ENCODE measurements at regions not wholly inside any gene's neighbourhood (a gene's known extent, or its start where the extent isn't known, plus 50 kb on each side); places are given as distances from the start of the nearest gene placed in this dataset.

- no peak for DNase-seq
These were observed 290.8 kb upstream of the SLCO3A1 start for GRCh38 chr15:91562698-91563097.

GRCh38 chr15:91564631-91565030 lies 288.9 kb upstream of the SLCO3A1 start:
- no peak for DNase-seq

DNA sequence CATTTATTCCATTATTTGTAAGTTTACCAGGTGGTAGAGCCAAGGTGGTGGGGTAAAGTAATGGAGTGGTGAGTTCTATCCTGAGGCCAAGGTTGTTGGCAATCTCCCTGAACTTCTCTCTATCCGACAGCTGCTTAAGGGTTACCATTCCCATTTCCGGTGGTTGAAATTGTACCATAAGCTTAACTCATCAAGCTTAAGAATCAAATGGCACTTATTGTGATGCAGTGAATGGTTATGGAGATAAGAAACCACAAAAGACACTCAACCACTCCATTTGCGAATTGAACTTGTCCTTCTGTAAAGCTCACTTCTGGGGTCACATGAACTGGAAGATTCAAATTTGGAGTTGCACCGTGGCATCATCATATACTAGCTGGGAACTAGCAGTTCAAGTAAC lies 287.4 kb upstream of the SLCO3A1 start:
- DNase-seq = no peak

- no peak for DNase-seq
These were observed 285.5 kb upstream of the SLCO3A1 start for GRCh38 chr15:91568036-91568435.

- no peak for DNase-seq
These were observed 281.4 kb upstream of the SLCO3A1 start for GRCh38 chr15:91572110-91572509.

DNA sequence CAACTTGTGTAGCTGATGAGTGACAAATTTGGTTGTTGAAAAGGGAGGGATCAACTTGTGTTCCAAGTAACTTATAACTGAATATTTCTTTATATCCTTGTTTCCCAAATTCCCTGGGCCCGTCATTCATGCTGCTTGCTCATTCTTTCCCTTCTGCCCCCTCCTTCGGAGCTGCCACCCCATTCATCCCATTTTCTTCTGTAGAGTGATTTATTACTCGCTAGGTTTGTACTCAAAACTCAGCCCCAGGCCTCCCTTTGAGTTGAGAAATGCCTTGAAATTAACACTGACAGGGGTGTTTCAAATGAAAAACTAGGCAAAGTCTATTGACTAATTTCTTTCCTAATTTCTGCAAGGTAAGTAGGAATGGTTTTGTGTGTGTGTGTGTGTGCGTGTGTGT lies 277.4 kb upstream of the SLCO3A1 start:
- DNase-seq = no peak

DNA sequence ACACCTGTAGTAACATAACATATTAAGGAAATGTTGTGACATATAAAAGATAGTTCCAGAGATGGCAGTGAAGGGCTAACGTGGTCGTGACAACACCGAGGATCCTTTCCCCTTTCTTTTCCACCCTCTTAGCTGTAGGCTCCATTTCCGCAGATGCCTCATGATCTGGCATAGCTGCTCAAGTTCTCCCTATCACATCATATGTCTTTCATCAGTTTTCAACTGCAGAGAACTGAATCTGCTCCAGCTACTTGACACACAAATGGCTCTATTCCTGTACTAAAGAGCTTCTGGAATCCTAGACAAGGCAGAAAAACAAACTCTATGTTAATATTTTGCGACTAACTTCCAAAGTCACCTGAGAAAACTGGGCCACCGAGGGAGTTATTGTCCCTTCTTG lies 275.0 kb upstream of the SLCO3A1 start:
- no peak for DNase-seq

- DNase-seq = no peak
These were observed 268.6 kb upstream of the SLCO3A1 start for GRCh38 chr15:91584895-91585294.

- no peak for DNase-seq
These were observed 266.9 kb upstream of the SLCO3A1 start for GRCh38 chr15:91586560-91586959.

DNA sequence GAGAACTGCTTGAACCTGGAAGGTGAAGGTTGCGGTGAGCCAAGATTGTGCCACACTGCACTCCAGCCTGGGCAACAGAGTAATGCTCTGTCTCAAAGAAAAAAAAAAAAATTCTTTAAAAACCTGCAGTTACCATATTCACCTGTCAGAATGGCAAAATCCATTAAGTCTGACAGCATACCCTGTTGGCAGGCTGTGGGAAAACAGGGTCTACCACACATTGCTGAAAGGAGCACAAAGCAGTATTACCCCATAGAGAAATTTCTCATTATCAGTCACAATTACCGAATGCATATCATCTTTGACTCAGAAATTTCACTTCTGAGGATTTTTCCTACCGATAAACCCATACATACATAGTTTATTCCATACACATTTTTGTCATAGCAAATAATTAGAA lies 264.1 kb upstream of the SLCO3A1 start:
- no peak for DNase-seq

DNA sequence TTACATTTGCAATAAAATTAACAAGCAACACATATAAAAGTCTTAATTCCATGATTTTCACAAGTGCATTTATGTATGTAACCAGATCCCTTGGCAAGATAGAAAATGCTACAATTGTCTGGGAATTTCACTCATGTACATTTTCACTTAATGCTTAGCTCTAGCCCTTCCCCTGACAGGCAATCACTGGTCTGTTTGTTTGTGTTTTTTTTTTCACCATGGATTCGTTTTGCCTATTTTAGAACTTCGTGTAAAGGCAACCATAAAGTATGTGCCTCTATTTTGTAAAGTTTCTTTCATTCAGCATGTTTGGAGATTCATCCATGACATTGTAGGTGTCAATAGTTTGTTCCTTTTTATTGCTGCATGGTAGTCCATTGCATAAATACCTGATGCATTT lies 260.9 kb upstream of the SLCO3A1 start:
- no peak for DNase-seq

GRCh38 chr15:91593067-91593466 lies 260.4 kb upstream of the SLCO3A1 start:
- no peak for DNase-seq

DNA sequence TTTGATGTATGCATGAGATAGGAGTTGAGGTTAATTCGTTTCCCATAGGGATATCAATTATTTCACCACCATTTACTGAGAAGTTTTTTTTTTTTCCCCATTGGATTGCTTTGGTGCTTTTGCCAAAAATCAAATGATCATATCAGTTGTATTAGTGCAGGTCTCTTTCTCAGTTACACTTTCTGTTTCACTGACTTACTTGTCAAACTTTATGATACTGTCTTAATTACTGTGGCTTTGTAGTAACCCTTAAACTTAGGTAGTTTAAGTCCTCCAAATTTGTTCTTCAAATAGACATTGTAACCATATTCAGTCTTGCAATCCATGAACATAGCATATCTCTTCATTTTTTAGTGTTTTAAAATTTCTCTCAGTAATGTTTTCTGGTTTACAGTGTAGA lies 259.9 kb upstream of the SLCO3A1 start:
- DNase-seq = no peak

DNA sequence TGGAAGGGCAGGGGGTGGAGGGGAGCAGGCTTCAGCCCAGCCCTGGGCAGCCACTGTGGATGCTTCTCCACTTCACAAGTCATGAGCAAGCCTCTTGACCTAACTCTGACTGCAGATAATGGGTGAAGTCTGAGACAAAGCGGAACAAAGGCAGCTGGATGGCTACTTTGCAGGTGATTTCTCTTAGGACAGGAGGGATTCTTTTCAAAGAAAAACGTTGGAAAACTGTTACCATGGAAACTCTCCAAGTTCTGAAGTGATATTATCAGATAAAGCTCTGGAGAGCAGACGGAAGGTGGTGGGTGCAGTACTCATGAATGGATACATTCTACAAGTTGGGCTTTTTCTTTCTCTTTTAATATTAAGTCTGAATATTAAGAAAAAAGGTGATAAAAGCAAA lies 254.2 kb upstream of the SLCO3A1 start:
- DNase-seq = no peak

DNA sequence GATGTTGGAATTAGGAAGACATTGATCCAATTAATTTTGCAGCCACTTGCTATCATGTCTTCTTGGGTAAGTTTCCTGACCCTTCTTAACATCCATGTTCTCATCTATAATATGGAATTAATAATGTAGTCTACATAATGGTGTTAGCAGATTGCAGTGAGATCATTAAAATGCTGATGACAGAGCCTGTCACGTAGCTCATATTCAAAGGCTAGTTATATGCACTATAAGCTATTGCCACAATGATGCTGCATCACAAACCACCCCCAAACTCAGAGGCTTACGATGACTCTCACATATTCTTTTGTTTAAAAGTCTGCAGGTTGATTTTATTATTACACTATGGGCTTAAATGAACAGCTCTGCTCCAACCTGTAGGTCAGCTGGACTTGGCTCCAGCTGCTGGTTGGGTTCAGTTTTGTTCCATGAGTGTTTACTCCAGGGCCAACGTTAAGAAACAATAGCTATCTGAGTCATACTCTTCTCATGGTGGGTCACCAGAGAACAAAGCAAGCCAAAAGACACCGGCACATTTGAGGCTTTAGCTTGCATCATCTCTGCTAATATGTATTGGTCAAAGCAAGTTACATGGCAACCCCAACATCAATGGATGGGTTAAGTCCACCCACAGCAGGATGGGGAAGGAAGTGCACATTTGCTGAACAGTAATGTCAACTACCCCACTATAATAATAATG lies 250.0 kb upstream of the SLCO3A1 start:
- DNase-seq = no peak

DNA sequence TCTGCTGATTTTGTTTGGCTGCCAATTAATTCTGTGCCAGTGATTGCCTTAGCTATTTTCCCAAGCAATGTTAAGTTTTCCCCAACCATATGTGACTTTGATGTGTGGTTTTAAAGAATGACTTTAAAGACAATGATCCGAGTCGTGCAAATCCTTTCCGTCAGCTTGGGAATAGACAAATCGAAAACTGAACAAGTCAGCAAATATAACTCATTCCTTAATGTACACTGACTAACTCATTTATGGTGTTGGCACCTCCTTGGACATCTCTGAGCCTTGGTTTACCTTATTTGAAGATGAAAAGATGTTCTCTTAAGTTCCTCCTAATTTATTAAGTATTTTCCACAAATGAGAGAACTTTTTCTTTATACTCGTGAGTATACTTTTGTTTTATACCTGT lies 249.4 kb upstream of the SLCO3A1 start:
- no peak for DNase-seq

DNA sequence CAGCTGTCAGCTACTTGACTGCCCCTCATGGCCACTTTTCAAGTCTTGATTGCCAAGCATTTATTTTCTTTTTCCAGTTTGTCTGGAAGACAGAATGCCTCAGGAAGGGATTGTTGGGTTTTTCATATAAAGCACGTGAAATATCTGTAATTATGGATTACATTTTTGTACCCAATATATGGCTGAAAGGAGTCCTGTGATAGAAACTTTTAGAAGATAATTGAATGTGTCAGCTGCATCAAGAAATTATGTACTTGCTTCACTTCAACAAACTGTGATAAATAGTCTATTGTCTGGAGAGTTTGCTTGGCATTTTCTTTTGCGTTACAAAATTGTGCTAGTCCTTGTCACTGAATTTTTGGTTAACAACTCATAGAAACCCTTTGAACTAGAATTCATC lies 247.9 kb upstream of the SLCO3A1 start:
- no peak for DNase-seq

- no peak for DNase-seq
These were observed 244.3 kb upstream of the SLCO3A1 start for GRCh38 chr15:91609231-91609630.

- DNase-seq = no peak
These were observed 243.5 kb upstream of the SLCO3A1 start for GRCh38 chr15:91609966-91610365.

- DNase-seq = no peak
These were observed 241.8 kb upstream of the SLCO3A1 start for GRCh38 chr15:91611561-91612323.

DNA sequence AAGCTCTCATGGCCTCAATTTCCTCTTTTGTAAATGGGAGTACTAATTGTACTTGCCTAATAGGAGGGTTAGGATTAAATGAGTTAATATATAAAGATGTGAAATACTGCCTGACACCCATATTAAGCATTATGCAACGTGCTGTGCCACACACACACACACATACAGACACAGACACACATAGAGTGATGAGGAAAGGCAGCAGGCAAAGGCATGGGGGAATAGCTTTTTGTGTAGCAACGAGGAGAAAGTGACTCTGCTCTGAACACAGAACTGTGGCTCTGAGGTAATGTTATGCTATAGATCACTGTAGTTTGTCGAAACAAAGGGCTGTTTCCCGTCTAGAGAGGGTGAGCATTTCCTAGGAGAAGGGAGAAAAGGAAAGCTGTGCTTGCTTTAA lies 233.3 kb upstream of the SLCO3A1 start:
- DNase-seq = no peak

DNA sequence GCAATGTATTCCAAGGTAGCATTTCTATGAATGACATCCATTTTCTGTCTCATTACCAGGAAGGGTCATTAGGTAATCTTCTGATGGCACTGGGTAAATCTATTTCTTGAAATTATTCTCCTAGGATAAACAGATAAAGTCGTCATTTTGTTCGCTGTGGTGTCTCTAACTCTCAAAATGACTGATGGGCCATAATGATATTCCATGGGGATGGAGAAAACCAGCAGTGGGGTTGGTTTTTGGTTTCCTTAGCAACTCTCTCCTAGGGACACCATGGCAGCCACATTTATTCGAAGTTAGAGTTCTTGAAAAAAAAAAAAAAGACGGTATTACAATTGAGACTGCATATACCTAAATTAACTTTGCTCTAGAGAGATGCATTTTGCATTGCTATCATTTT lies 231.3 kb upstream of the SLCO3A1 start:
- DNase-seq = no peak

DNA sequence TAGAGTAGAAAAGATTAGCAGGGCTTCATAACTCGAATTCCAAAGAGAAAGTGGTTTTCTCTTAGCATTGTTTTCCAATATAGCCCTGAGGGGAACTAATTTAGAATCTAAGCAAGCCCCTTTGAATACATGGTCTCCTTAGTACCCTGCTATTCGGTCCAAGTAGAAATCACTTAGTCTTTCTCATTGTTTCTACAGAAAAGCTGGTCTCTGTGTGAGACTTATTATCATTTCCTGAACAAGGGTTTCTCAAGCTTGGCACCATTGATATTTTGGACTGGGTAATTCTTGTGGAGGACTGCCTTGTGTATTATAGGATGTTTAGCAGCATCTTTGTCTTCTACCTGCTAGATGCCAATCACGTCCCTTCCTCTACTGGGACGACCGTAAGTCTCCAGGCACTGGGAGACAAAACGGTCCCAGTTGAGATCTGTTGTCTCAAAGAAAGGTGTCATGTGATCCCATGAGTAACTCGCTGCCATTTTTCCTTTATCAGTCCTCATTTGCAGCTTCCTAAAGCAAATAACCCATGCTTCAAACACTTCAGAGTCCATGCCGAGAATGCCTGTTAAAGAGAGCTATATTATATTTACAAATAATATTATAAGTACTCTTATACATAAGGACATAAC lies 230.7 kb upstream of the SLCO3A1 start:
- no peak for DNase-seq

DNA sequence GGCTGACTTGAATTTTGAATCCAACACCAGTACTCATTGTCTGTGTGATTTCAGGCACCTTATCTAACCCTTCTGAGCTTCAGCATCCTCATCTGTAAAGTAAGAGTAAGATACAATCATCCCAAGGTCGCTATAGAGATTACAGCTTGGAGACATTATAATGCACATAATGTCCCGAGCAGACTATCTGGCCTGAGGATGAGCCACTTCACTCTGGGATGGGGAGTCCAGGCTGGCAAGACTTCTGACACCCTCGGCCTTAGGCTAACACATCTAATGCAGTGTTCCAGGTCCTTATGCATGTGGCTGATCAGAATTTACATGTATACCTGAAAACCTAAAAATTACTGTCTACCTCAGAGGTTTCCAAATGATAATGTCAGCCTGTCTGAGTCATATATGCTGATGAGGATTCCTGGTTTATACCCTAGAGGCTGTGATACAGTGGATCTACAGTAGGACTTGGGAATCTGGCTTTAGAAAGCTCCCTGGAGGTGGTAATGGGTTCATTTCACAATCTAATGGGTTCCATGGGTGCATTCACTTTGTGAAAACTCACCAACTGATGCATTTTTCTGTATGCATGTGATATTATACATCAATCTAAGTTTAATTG lies 229.0 kb upstream of the SLCO3A1 start:
- DNase-seq = no peak
